ENCODE measurements at regions not wholly inside any gene's neighbourhood (a gene's known extent, or its start where the extent isn't known, plus 50 kb on each side); places are given as distances from the start of the nearest gene placed in this dataset.

- no peak for TF ChIP-seq CTCF (conservative IDR thresholded peaks at IDR 0.05)
- no peak for TF ChIP-seq ZFX (IDR thresholded peaks at IDR 0.05)
These were observed 161.7 kb upstream of the MAMLD1 start for GRCh38 chrX:150201391-150201790.

Data from C4-2B (cell line).